ENCODE measurements at regions not wholly inside any gene's neighbourhood (a gene's known extent, or its start where the extent isn't known, plus 50 kb on each side); places are given as distances from the start of the nearest gene placed in this dataset.

GRCh38 chr16:74052016-74052415, 244.6 kb upstream of the PSMD7 start:
- TF ChIP-seq, protein P1, sequence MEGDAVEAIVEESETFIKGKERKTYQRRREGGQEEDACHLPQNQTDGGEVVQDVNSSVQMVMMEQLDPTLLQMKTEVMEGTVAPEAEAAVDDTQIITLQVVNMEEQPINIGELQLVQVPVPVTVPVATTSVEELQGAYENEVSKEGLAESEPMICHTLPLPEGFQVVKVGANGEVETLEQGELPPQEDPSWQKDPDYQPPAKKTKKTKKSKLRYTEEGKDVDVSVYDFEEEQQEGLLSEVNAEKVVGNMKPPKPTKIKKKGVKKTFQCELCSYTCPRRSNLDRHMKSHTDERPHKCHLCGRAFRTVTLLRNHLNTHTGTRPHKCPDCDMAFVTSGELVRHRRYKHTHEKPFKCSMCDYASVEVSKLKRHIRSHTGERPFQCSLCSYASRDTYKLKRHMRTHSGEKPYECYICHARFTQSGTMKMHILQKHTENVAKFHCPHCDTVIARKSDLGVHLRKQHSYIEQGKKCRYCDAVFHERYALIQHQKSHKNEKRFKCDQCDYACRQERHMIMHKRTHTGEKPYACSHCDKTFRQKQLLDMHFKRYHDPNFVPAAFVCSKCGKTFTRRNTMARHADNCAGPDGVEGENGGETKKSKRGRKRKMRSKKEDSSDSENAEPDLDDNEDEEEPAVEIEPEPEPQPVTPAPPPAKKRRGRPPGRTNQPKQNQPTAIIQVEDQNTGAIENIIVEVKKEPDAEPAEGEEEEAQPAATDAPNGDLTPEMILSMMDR (conservative IDR thresholded peaks at IDR 0.05), result no peak
- no peak for TF ChIP-seq ZFX (IDR thresholded peaks at IDR 0.05)

Data from C4-2B (cell line).